ENCODE measurements at regions not wholly inside any gene's neighbourhood (a gene's known extent, or its start where the extent isn't known, plus 50 kb on each side); places are given as distances from the start of the nearest gene placed in this dataset.

- no peak for TF ChIP-seq CTCF (IDR thresholded peaks at IDR 0.05; ENCODE audit: low read depth, low read length, poor library complexity, severe bottlenecking)
- TF ChIP-seq EZH2phosphoT487 (IDR thresholded peaks at IDR 0.05; ENCODE audit: borderline replicate concordance, low read length), result no peak
Measured at GRCh38 chr2:82043867-82044266, 1739.3 kb upstream of the LRRTM1 start.

All from DOHH2 (cell line).